ENCODE measurements at regions not wholly inside any gene's neighbourhood (a gene's known extent, or its start where the extent isn't known, plus 50 kb on each side); places are given as distances from the start of the nearest gene placed in this dataset.
A peak's percentile ranks its signal among the peaks of the same experiment; 100 is the strongest.

GRCh38 chrX:109858602-109859341 lies 125.7 kb upstream of the ACSL4 start:
- Histone ChIP-seq H3K4me1 (peaks cover 5% of the 10 kb centered on the region; the same call in 2 of the 3 replicates), H3K4me3 (no peak overlapping the region), H3K4me2 (no peak overlapping the region), H3K9me3 (peaks cover 5% of the 10 kb centered on the region; the same call in 1 of the 3 replicates), H3K27ac (no peak overlapping the region)
- 71% methylated on average over 5 of the region's 5 CpGs for WGBS (ENCODE audit: missing lambda C conversion rate)
- DNase-seq (ENCODE audit: low read depth in 1 of 2, low spot score in 1 of 2): no peak
- FAIRE-seq: peak; percentile 43
- ChIA-PET POLR2A (no interaction called here), CTCF (interaction anchor here (0.9 to 8.4 kb wide), 4 partner anchors 11 to 146 kb away, joined by 3 to 147 read pairs (median 16); no protein-coding TSS in a partner anchor)
- no peak for ATAC-seq
- TF ChIP-seq FOSB (CRISPR knock-in tag; IDR thresholded peaks at IDR 0.05) (no peak), SREBF2 (IDR thresholded peaks at IDR 0.05) (no peak), ZC3H11A (IDR thresholded peaks at IDR 0.05) (no peak), ESRRA (IDR thresholded peaks at IDR 0.05; ENCODE audit: borderline replicate concordance, low read length) (no peak)

DNA sequence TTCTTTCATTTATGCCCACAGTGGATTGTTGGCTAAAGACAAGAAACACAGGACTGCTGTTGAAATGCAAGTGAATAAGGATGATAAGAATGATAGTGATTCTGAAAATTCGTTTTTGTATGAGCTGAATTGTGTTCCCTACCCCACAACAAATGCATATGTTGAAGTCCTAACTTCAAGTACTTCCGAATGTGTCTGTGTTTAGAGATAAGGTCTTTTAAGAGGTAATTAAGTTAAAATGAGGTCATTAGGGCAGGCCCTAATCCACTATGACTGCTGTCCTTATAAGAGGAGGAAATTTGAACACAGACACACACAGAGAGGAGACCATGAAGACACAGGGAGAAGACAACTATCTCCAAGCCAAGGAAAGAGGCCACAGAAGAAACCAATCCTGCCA lies 126.6 kb upstream of the ACSL4 start:
- DNase-seq (ENCODE audit: low read depth in 1 of 2, low spot score in 1 of 2): no peak
- Histone ChIP-seq H3K27ac (no peak overlapping the region), H3K4me1 (peaks cover 5% of the 10 kb centered on the region; the same call in 2 of the 3 replicates), H3K4me3 (no peak overlapping the region), H3K9me3 (no peaks in the 10 kb centered on the region; the same call in 2 of the 3 replicates), H3K4me2 (no peak overlapping the region)
- TF ChIP-seq ZC3H11A (IDR thresholded peaks at IDR 0.05): no peak
- TF ChIP-seq RFX5 (IDR thresholded peaks at IDR 0.05): no peak
- TF ChIP-seq NPAS2 (CRISPR knock-in tag; IDR thresholded peaks at IDR 0.05; ENCODE audit: borderline replicate concordance): no peak
- no peak for TF ChIP-seq CHD4 (IDR thresholded peaks at IDR 0.05; ENCODE audit: borderline replicate concordance)
- no peak for TF ChIP-seq RNF2 (IDR thresholded peaks at IDR 0.05; ENCODE audit: borderline replicate concordance, low read depth)
- no peak for TF ChIP-seq HOXB5 (CRISPR knock-in tag; IDR thresholded peaks at IDR 0.05)
- no peak for TF ChIP-seq ZFP36 (IDR thresholded peaks at IDR 0.05; ENCODE audit: borderline replicate concordance, partially characterized antibody)
- FAIRE-seq: no peak
- ChIA-PET POLR2A (no interaction called here), CTCF (interaction anchor here (8.4 kb wide), 1 partner anchor 147 kb away, joined by 147 read pairs; no protein-coding TSS in a partner anchor)
- ATAC-seq: no peak
- 54% methylated on average over 2 of the region's 2 CpGs for WGBS (ENCODE audit: missing lambda C conversion rate)

- no peak for DNase-seq (ENCODE audit: low read depth in 1 of 2, low spot score in 1 of 2)
- POLR2A ChIA-PET: no interaction called here
- H3K4me3 ChIP-seq: no peak overlapping the region
- TF ChIP-seq FOSL2 (IDR thresholded peaks at IDR 0.05) (no peak), FOSL2 (CRISPR knock-in tag; IDR thresholded peaks at IDR 0.05) (no peak), RCOR1 (IDR thresholded peaks at IDR 0.05; ENCODE audit: low read depth, low read length) (no peak), EHMT2 (IDR thresholded peaks at IDR 0.05; ENCODE audit: low read depth) (no peak), ATOH8 (CRISPR knock-in tag; IDR thresholded peaks at IDR 0.05; ENCODE audit: low read depth) (no peak), TFCP2L1 (CRISPR knock-in tag; IDR thresholded peaks at IDR 0.05) (no peak), HOXB5 (CRISPR knock-in tag; IDR thresholded peaks at IDR 0.05) (no peak), JUNB (IDR thresholded peaks at IDR 0.05) (no peak), HOXA7 (CRISPR knock-in tag; IDR thresholded peaks at IDR 0.05) (no peak), NFE2L2 (conservative IDR thresholded peaks at IDR 0.05; ENCODE audit: low read length) (no peak), HOXB13 (CRISPR knock-in tag; IDR thresholded peaks at IDR 0.05; ENCODE audit: low read depth) (no peak), CBX8 (IDR thresholded peaks at IDR 0.05) (no peak), REST (IDR thresholded peaks at IDR 0.05) (no peak), ZFP36 (IDR thresholded peaks at IDR 0.05; ENCODE audit: borderline replicate concordance, partially characterized antibody) (no peak), POLR2AphosphoS2 (conservative IDR thresholded peaks at IDR 0.05; ENCODE audit: low read length) (no peak), BCL3 (IDR thresholded peaks at IDR 0.05) (no peak)
- TF ChIP-seq, protein P1, sequence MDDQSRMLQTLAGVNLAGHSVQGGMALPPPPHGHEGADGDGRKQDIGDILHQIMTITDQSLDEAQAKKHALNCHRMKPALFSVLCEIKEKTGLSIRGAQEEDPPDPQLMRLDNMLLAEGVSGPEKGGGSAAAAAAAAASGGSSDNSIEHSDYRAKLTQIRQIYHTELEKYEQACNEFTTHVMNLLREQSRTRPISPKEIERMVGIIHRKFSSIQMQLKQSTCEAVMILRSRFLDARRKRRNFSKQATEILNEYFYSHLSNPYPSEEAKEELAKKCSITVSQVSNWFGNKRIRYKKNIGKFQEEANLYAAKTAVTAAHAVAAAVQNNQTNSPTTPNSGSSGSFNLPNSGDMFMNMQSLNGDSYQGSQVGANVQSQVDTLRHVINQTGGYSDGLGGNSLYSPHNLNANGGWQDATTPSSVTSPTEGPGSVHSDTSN (IDR thresholded peaks at IDR 0.05): no peak
- TF ChIP-seq, protein P2, sequence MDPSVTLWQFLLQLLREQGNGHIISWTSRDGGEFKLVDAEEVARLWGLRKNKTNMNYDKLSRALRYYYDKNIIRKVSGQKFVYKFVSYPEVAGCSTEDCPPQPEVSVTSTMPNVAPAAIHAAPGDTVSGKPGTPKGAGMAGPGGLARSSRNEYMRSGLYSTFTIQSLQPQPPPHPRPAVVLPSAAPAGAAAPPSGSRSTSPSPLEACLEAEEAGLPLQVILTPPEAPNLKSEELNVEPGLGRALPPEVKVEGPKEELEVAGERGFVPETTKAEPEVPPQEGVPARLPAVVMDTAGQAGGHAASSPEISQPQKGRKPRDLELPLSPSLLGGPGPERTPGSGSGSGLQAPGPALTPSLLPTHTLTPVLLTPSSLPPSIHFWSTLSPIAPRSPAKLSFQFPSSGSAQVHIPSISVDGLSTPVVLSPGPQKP (IDR thresholded peaks at IDR 0.05; ENCODE audit: low read depth, low read length): no peak
Measured at GRCh38 chrX:109862433-109862832, 129.4 kb upstream of the ACSL4 start.

More at GRCh38 chrX:109862433-109862832, 129.4 kb upstream of the ACSL4 start:
- H3K4me1 ChIP-seq: no peaks in the 10 kb centered on the region
- H3K4me2 ChIP-seq: no peak overlapping the region
- no peaks in the 10 kb centered on the region for H3K9me3 ChIP-seq
- FAIRE-seq (no peak), ATAC-seq (no peak)
- CTCF ChIA-PET: interaction anchor here (0.8 to 3.2 kb wide), 4 partner anchors 24 to 551 kb away, joined by 3 to 12 read pairs (median 6); no protein-coding TSS in a partner anchor
- WGBS (ENCODE audit: missing lambda C conversion rate): 67% methylated on average over 2 of the region's 2 CpGs
- H3K27ac ChIP-seq: no peak overlapping the region
